ENCODE measurements at regions not wholly inside any gene's neighbourhood (a gene's known extent, or its start where the extent isn't known, plus 50 kb on each side); places are given as distances from the start of the nearest gene placed in this dataset.
"Not testable (repeated sequence)": the region's sequence is repeated elsewhere in the genome, so short reads cannot be mapped to it uniquely, and the experiment has no call there.

- Histone ChIP-seq H3K4me1 (ENCODE audit: control insufficient read depth, insufficient read depth, low read length) (no peaks in the 10 kb centered on the region), H3K36me3 (ENCODE audit: control insufficient read depth, insufficient read depth, low read length) (no peaks in the 10 kb centered on the region), H3K9ac (ENCODE audit: low read length) (no peak overlapping the region)
Measured at GRCh38 chr9:34782372-34782771, 72.4 kb upstream of the CCL21 start.

GRCh38 chr9:34777666-34778065, 67.7 kb upstream of the CCL21 start:
- Histone ChIP-seq H3K4me1 (ENCODE audit: control insufficient read depth, insufficient read depth, low read length) (no peaks in the 10 kb centered on the region), H3K27ac (ENCODE audit: low read depth, low read length) (no peak overlapping the region), H3K27me3 (ENCODE audit: control insufficient read depth, insufficient read depth, low read length) (no peaks in the 10 kb centered on the region), H3K4me3 (ENCODE audit: low read length) (no peak overlapping the region), H3K36me3 (ENCODE audit: control insufficient read depth, insufficient read depth, low read length) (no peaks in the 10 kb centered on the region), H3K9ac (ENCODE audit: low read length) (no peak overlapping the region)

More at GRCh38 chr9:34782372-34782771, 72.4 kb upstream of the CCL21 start:
- Histone ChIP-seq H3K27ac (ENCODE audit: low read depth, low read length) (no peak overlapping the region), H3K27me3 (ENCODE audit: control insufficient read depth, insufficient read depth, low read length) (no peaks in the 10 kb centered on the region), H3K4me3 (ENCODE audit: low read length) (no peak overlapping the region)

DNA sequence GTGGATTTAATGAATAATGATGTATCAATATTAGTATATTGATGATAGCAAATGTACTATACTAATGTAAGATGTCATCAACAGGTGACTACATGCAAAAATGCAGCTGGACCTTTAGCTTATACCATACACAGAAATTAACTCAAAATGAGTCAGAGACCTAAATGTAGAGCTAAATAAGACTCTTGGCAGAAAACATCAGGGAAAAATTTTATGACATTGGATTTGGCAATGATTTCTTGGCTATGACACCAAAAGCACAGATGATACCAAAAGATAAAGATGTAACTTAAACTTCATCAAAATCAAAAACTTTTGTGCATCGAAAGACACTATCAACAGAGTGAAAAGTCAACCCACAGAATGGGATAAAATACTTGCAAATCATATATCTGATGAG, 64.0 kb upstream of the CCL21 start:
- no peaks in the 10 kb centered on the region for H3K27me3 ChIP-seq (ENCODE audit: control insufficient read depth, insufficient read depth, low read length)
- no peaks in the 10 kb centered on the region for H3K36me3 ChIP-seq (ENCODE audit: control insufficient read depth, insufficient read depth, low read length)
- no peak overlapping the region for H3K27ac ChIP-seq (ENCODE audit: low read depth, low read length)
- no peaks in the 10 kb centered on the region for H3K4me1 ChIP-seq (ENCODE audit: control insufficient read depth, insufficient read depth, low read length)
- no peak overlapping the region for H3K9ac ChIP-seq (ENCODE audit: low read length)
- H3K4me3 ChIP-seq (ENCODE audit: low read length), result no peak overlapping the region

- no peaks in the 10 kb centered on the region for H3K27me3 ChIP-seq (ENCODE audit: control insufficient read depth, insufficient read depth, low read length)
- no peak overlapping the region for H3K27ac ChIP-seq (ENCODE audit: low read depth, low read length)
- no peaks in the 10 kb centered on the region for H3K4me1 ChIP-seq (ENCODE audit: control insufficient read depth, insufficient read depth, low read length)
- H3K9ac ChIP-seq (ENCODE audit: low read length), result no peak overlapping the region
- H3K4me3 ChIP-seq (ENCODE audit: low read length), result no peak overlapping the region
- H3K36me3 ChIP-seq (ENCODE audit: control insufficient read depth, insufficient read depth, low read length), result no peaks in the 10 kb centered on the region
Measured at GRCh38 chr9:34773306-34773910, 63.5 kb upstream of the CCL21 start.

DNA sequence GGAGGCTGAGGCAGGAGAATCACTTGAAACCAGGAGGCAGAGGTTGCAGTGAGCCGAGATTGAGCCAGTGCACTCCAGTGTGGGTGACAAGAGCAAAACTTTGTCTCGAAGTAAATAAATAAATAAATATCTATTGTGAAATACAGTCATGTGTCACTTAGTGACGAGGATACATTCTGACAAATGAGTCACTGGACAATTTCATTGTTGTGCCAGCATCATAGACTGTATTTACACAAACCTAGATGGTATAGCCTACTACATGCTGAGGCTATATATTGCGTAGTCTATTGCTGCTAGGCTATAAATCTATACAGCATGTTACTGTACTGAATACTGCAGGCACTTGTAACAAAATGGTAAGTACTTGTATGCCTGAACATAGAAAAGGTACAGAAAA, 61.1 kb upstream of the CCL21 start:
- H3K4me1 ChIP-seq (ENCODE audit: control insufficient read depth, insufficient read depth, low read length), result no peaks in the 10 kb centered on the region
- peaks cover 2% of the 10 kb centered on the region for H3K27me3 ChIP-seq (ENCODE audit: control insufficient read depth, insufficient read depth, low read length)
- no peak overlapping the region for H3K4me3 ChIP-seq (ENCODE audit: low read length)
- H3K9ac ChIP-seq (ENCODE audit: low read length), result no peak overlapping the region
- no peaks in the 10 kb centered on the region for H3K36me3 ChIP-seq (ENCODE audit: control insufficient read depth, insufficient read depth, low read length)
- H3K27ac ChIP-seq (ENCODE audit: low read depth, low read length), result no peak overlapping the region

GRCh38 chr9:34767087-34767486, 57.2 kb upstream of the CCL21 start:
- H3K9ac ChIP-seq (ENCODE audit: low read length); H3K4me3 ChIP-seq (ENCODE audit: low read length): not testable (repeated sequence)

GRCh38 chr9:34760196-34761040, 50.5 kb upstream of the CCL21 start:
- H3K4me3 ChIP-seq (ENCODE audit: low read length), result not testable (repeated sequence)

More at GRCh38 chr9:34767087-34767486, 57.2 kb upstream of the CCL21 start:
- H3K4me1 ChIP-seq (ENCODE audit: control insufficient read depth, insufficient read depth, low read length); H3K27ac ChIP-seq (ENCODE audit: low read depth, low read length); H3K36me3 ChIP-seq (ENCODE audit: control insufficient read depth, insufficient read depth, low read length); H3K27me3 ChIP-seq (ENCODE audit: control insufficient read depth, insufficient read depth, low read length): not testable (repeated sequence)

More at GRCh38 chr9:34760196-34761040, 50.5 kb upstream of the CCL21 start:
- not testable (repeated sequence) for H3K27ac ChIP-seq (ENCODE audit: low read depth, low read length); H3K27me3 ChIP-seq (ENCODE audit: control insufficient read depth, insufficient read depth, low read length); H3K9ac ChIP-seq (ENCODE audit: low read length); H3K36me3 ChIP-seq (ENCODE audit: control insufficient read depth, insufficient read depth, low read length); H3K4me1 ChIP-seq (ENCODE audit: control insufficient read depth, insufficient read depth, low read length)

Measured in rectal smooth muscle tissue (tissue), 1 donor.